ENCODE measurements at regions not wholly inside any gene's neighbourhood (a gene's known extent, or its start where the extent isn't known, plus 50 kb on each side); places are given as distances from the start of the nearest gene placed in this dataset.
"Not testable (repeated sequence)": the region's sequence is repeated elsewhere in the genome, so short reads cannot be mapped to it uniquely, and the experiment has no call there.

DNA sequence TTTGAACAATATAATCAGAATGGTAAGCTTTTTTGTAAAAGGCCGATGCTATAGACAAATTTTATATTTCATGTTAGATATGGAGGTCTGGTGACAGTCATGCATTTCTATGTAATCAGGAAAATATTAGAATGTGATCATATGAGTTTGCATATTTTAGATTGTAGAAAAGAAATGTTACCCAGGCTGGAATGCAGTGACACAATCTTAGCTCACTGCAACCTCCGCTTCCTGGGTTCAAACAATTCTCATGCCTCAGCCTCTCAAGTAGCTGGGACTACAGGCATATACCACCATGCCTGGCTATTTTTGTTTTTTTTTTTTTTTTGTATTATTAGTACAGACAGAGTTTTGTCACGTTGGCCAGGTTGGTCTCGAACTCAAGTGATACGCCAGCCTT lies 152.0 kb downstream of the LMLN start:
- H3K36me3 Mint-ChIP-seq = peaks cover 7% of the 10 kb centered on the region
- no peak overlapping the region for H3K4me3 Mint-ChIP-seq
- no peak overlapping the region for H3K27ac ChIP-seq (ENCODE audit: low read length)
- no peak for ATAC-seq
- peaks cover 5% of the 10 kb centered on the region for H3K4me1 ChIP-seq (ENCODE audit: control insufficient read depth, insufficient read depth, low read length)
- H3K27ac Mint-ChIP-seq = no peak overlapping the region
- intact Hi-C loops (cut with micrococcal nuclease) = no loop called here
- H3K9me3 Mint-ChIP-seq = peaks cover 2 to 6% of the 10 kb centered on the region in 2 donors
- no peak overlapping the region for H3K4me3 ChIP-seq (ENCODE audit: low read length)
- WGBS (ENCODE audit: insufficient coverage) = 91% methylated on average over 5 of the region's 5 CpGs
- peaks cover 5% of the 10 kb centered on the region for H3K9me3 ChIP-seq (ENCODE audit: control insufficient read depth, insufficient read depth, low read length)
- peaks cover 26% of the 10 kb centered on the region for H3K27me3 ChIP-seq (ENCODE audit: control insufficient read depth, insufficient read depth, low read length)
- H3K4me1 Mint-ChIP-seq = peaks cover 6 to 11% of the 10 kb centered on the region in 2 donors
- TF ChIP-seq CTCF (IDR thresholded peaks at IDR 0.05) = no peak
- no peak for DNase-seq
- peaks cover 40 to 51% of the 10 kb centered on the region in 2 donors for H3K27me3 Mint-ChIP-seq (ENCODE audit: low read depth in 2 of 2)
- H3K36me3 ChIP-seq (ENCODE audit: control insufficient read depth, insufficient read depth, low read length) = no peaks in the 10 kb centered on the region

- Mint-ChIP-seq H3K9me3 (peaks cover 2 to 6% of the 10 kb centered on the region in 2 donors), H3K27ac (no peak overlapping the region), H3K4me1 (peaks cover 6 to 11% of the 10 kb centered on the region in 2 donors), H3K36me3 (peaks cover 7% of the 10 kb centered on the region), H3K27me3 (ENCODE audit: low read depth in 2 of 2) (peaks cover 44 to 64% of the 10 kb centered on the region in 2 donors), H3K4me3 (peak overlapping the region; percentile 47)
- Histone ChIP-seq H3K9me3 (ENCODE audit: control insufficient read depth, insufficient read depth, low read length) (peaks cover 5% of the 10 kb centered on the region), H3K4me3 (ENCODE audit: low read length) (no peak overlapping the region), H3K36me3 (ENCODE audit: control insufficient read depth, insufficient read depth, low read length) (no peaks in the 10 kb centered on the region), H3K27ac (ENCODE audit: low read length) (no peak overlapping the region), H3K4me1 (ENCODE audit: control insufficient read depth, insufficient read depth, low read length) (peaks cover 5% of the 10 kb centered on the region), H3K27me3 (ENCODE audit: control insufficient read depth, insufficient read depth, low read length) (peaks cover 26% of the 10 kb centered on the region)
- WGBS (ENCODE audit: insufficient coverage) = 6% methylated on average over 55 of the region's 59 CpGs
- peak; percentile 46 to 59 (median 55) for ATAC-seq
- intact Hi-C loops (cut with micrococcal nuclease) = no loop called here
- no peak for TF ChIP-seq CTCF (IDR thresholded peaks at IDR 0.05)
- peak in 1 of 2 donors; percentile 18 for DNase-seq
Measured at GRCh38 chr3:198113206-198114053, 153.4 kb downstream of the LMLN start.

GRCh38 chr3:198114516-198114915 lies 154.5 kb downstream of the LMLN start:
- intact Hi-C loops (cut with micrococcal nuclease); H3K36me3 ChIP-seq (ENCODE audit: control insufficient read depth, insufficient read depth, low read length); H3K36me3 Mint-ChIP-seq; DNase-seq; H3K4me1 ChIP-seq (ENCODE audit: control insufficient read depth, insufficient read depth, low read length); H3K9me3 Mint-ChIP-seq; ATAC-seq; H3K27ac Mint-ChIP-seq; H3K4me3 Mint-ChIP-seq; H3K27ac ChIP-seq (ENCODE audit: low read length); H3K4me3 ChIP-seq (ENCODE audit: low read length); H3K9me3 ChIP-seq (ENCODE audit: control insufficient read depth, insufficient read depth, low read length): not testable (repeated sequence)
- H3K27me3 ChIP-seq (ENCODE audit: control insufficient read depth, insufficient read depth, low read length) = peaks cover 26% of the 10 kb centered on the region
- Mint-ChIP-seq H3K27me3 (ENCODE audit: low read depth in 2 of 2) (peaks cover 49 to 68% of the 10 kb centered on the region in 2 donors), H3K4me1 (peaks cover 6 to 11% of the 10 kb centered on the region in 2 donors)
- 89% methylated on average over 7 of the region's 7 CpGs for WGBS (ENCODE audit: insufficient coverage)

- DNase-seq; H3K36me3 Mint-ChIP-seq; H3K4me3 Mint-ChIP-seq; H3K9me3 Mint-ChIP-seq; ATAC-seq; H3K27ac Mint-ChIP-seq; intact Hi-C loops (cut with micrococcal nuclease); H3K4me1 Mint-ChIP-seq; H3K4me1 ChIP-seq (ENCODE audit: control insufficient read depth, insufficient read depth, low read length); H3K4me3 ChIP-seq (ENCODE audit: low read length); H3K27ac ChIP-seq (ENCODE audit: low read length); H3K27me3 ChIP-seq (ENCODE audit: control insufficient read depth, insufficient read depth, low read length); H3K36me3 ChIP-seq (ENCODE audit: control insufficient read depth, insufficient read depth, low read length); H3K9me3 ChIP-seq (ENCODE audit: control insufficient read depth, insufficient read depth, low read length): not testable (repeated sequence)
- H3K27me3 Mint-ChIP-seq (ENCODE audit: low read depth in 2 of 2) = peaks cover 13 to 32% of the 10 kb centered on the region in 2 donors
- WGBS (ENCODE audit: insufficient coverage) = 87% methylated on average over 4 of the region's 8 CpGs
Measured at GRCh38 chr3:198122184-198122583, 162.2 kb downstream of the LMLN start.

DNA sequence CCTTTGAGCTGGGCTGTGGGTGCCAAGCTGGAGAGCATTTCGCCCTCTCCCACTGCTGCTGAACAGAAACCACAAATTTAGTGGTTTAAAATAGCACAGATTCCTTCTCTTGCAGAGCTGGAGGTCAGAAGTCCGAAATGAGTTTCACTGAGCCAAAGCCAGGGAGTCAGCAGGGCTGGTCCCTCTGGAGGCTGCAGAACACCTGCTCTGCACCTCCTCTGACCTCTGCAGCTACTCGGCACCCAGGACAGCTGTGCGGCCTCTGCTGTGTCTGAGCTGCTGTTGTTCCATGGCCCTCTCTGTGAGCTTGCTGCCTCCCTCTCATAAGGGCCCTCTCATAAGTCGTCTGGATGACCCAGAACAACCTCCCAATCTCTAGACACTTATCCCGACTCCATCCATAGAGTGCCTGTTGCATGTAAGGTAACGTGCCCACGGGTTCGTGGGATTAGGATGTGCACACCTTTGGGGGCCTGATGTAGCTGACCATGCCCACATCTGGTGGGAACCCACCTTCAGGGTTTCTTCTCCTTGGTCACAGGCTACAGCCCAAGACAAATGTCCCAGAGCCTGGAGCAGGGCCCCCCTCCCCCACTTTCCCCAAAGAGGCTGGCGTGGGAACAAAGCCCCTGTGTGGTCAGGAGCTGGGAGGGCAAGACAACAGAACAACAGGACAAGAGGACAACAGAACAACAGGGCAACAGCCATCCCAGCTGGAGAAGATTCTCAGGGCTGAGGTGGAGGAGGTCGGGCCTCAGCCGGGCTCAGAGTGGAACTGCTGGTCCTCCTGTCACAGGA lies 177.2 kb downstream of the LMLN start:
- ATAC-seq; H3K4me1 ChIP-seq (ENCODE audit: control insufficient read depth, insufficient read depth, low read length); intact Hi-C loops (cut with micrococcal nuclease); H3K27ac Mint-ChIP-seq; H3K27me3 ChIP-seq (ENCODE audit: control insufficient read depth, insufficient read depth, low read length); H3K36me3 ChIP-seq (ENCODE audit: control insufficient read depth, insufficient read depth, low read length); DNase-seq; H3K27me3 Mint-ChIP-seq (ENCODE audit: low read depth in 2 of 2); H3K4me1 Mint-ChIP-seq; H3K27ac ChIP-seq (ENCODE audit: low read length); H3K9me3 ChIP-seq (ENCODE audit: control insufficient read depth, insufficient read depth, low read length); H3K4me3 ChIP-seq (ENCODE audit: low read length); H3K4me3 Mint-ChIP-seq; H3K36me3 Mint-ChIP-seq; H3K9me3 Mint-ChIP-seq: not testable (repeated sequence)
- 84% methylated on average over 4 of the region's 12 CpGs for WGBS (ENCODE audit: insufficient coverage)

- H3K27ac Mint-ChIP-seq; H3K36me3 Mint-ChIP-seq; H3K4me3 ChIP-seq (ENCODE audit: low read length); H3K27ac ChIP-seq (ENCODE audit: low read length); intact Hi-C loops (cut with micrococcal nuclease); H3K9me3 Mint-ChIP-seq; H3K9me3 ChIP-seq (ENCODE audit: control insufficient read depth, insufficient read depth, low read length); ATAC-seq; DNase-seq; H3K27me3 ChIP-seq (ENCODE audit: control insufficient read depth, insufficient read depth, low read length); H3K4me1 Mint-ChIP-seq; H3K36me3 ChIP-seq (ENCODE audit: control insufficient read depth, insufficient read depth, low read length); H3K27me3 Mint-ChIP-seq (ENCODE audit: low read depth in 2 of 2); H3K4me1 ChIP-seq (ENCODE audit: control insufficient read depth, insufficient read depth, low read length); H3K4me3 Mint-ChIP-seq: not testable (repeated sequence)
- WGBS (ENCODE audit: insufficient coverage) = 87% methylated on average over 4 of the region's 10 CpGs
Measured at GRCh38 chr3:198138205-198138604, 178.2 kb downstream of the LMLN start.
